ENCODE measurements at regions not wholly inside any gene's neighbourhood (a gene's known extent, or its start where the extent isn't known, plus 50 kb on each side); places are given as distances from the start of the nearest gene placed in this dataset.
"Not testable (repeated sequence)": the region's sequence is repeated elsewhere in the genome, so short reads cannot be mapped to it uniquely, and the experiment has no call there.

DNA sequence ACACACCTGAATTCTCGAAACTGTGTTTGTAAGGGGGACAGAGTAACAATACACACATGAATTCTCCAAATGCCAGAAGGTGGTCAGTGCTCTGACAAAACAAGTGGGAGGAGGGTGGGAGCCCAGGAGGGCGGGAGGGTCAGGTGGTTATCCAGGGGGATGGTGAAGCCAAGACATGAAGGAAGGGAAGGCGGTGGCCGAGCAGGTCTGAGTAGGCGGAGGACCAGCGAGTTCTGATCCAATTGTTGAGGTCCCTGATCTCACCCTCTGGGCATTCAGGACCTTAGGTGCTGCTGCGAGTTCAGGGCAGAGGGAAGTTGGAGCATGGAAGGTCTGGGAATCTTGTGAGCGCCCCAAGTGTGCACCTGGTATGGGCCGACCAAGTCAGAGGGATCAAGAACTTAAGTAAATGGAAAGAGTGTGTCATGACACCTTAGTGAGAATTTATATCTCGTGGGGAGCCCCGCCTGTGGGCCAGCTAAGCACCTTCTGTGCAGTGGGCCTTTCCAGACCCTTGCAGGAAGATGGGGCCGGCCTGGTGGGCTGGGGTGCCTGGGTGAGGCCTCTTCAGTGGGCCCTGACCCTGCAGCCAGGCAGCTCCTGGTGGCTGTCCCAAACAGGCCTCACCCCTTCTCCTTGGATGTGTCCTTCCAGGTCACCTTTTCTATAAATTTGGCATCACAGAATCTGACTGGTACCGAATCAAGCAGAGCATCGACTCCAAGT, 86.1 kb downstream of the NPIPB11 start:
- CTCF ChIA-PET: no interaction called here
- H3K4me1 ChIP-seq (ENCODE audit: control insufficient read depth in 2 of 2, insufficient read depth in 2 of 2, low read length in 2 of 2): no peaks in the 10 kb centered on the region
- H3K27me3 ChIP-seq (ENCODE audit: control insufficient read depth in 2 of 2, insufficient read depth in 2 of 2, low read length in 2 of 2): no peaks in the 10 kb centered on the region
- H3K36me3 Mint-ChIP-seq: no peaks in the 10 kb centered on the region
- DNase-seq (no peak), ATAC-seq (no peak)
- peaks cover 0 to 16% (median 7%) of the 10 kb centered on the region in 7 donors for H3K4me1 Mint-ChIP-seq
- no peak overlapping the region for H3K27ac ChIP-seq (ENCODE audit: low read depth, low read length)
- no peaks in the 10 kb centered on the region for H3K36me3 ChIP-seq (ENCODE audit: control insufficient read depth in 2 of 3, insufficient read depth in 3 of 3, low read length in 3 of 3)
- no peak overlapping the region for H3K4me3 ChIP-seq (ENCODE audit: low read length)
- POLR2A ChIA-PET: no interaction called here
- H3K9me3 Mint-ChIP-seq: no peaks in the 10 kb centered on the region
- no peaks in the 10 kb centered on the region for H3K9me3 ChIP-seq (ENCODE audit: control insufficient read depth in 2 of 3, low read length in 3 of 3)
- intact Hi-C loops (cut with micrococcal nuclease): no loop called here
- peak overlapping the region in 1 of 9 donors; percentile 68 for H3K27ac Mint-ChIP-seq
- H3K27me3 Mint-ChIP-seq: no peaks in the 10 kb centered on the region
- H3K4me3 Mint-ChIP-seq: no peak overlapping the region

DNA sequence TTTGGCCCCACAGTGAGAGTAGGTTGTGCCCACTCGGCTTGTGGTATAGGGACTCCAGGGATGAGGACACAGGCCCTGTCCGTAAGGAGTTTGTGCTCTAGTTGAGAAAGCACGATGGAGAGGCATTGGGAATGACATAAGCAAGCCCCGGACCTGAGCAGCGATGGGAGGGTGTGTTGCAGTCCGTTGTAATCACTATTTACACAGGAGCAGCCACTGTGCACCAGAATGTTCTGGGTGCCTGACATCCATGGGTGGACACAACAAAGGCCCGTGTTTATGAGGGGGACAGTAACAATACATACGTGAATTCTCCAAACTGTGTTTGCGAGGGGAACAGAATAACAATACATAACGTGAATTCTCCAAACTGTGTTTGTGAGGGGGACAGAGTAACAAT, 86.8 kb downstream of the NPIPB11 start:
- no peak overlapping the region for H3K4me3 Mint-ChIP-seq
- intact Hi-C loops (cut with micrococcal nuclease): no loop called here
- CTCF ChIA-PET: no interaction called here
- H3K27ac Mint-ChIP-seq: peak overlapping the region in 1 of 9 donors; percentile 9
- no peaks in the 10 kb centered on the region for H3K27me3 Mint-ChIP-seq
- no peak for ATAC-seq
- Histone ChIP-seq H3K4me1 (ENCODE audit: control insufficient read depth in 2 of 2, insufficient read depth in 2 of 2, low read length in 2 of 2) (no peaks in the 10 kb centered on the region), H3K4me3 (ENCODE audit: low read length) (no peak overlapping the region), H3K27me3 (ENCODE audit: control insufficient read depth in 2 of 2, insufficient read depth in 2 of 2, low read length in 2 of 2) (no peaks in the 10 kb centered on the region), H3K27ac (ENCODE audit: low read depth, low read length) (no peak overlapping the region), H3K36me3 (ENCODE audit: control insufficient read depth in 2 of 3, insufficient read depth in 3 of 3, low read length in 3 of 3) (no peaks in the 10 kb centered on the region), H3K9me3 (ENCODE audit: control insufficient read depth in 2 of 3, low read length in 3 of 3) (no peaks in the 10 kb centered on the region)
- POLR2A ChIA-PET: no interaction called here
- H3K4me1 Mint-ChIP-seq: peaks cover 0 to 16% (median 7%) of the 10 kb centered on the region in 7 donors
- no peaks in the 10 kb centered on the region for H3K36me3 Mint-ChIP-seq
- DNase-seq: no peak
- H3K9me3 Mint-ChIP-seq: no peaks in the 10 kb centered on the region

- POLR2A ChIA-PET; H3K4me3 Mint-ChIP-seq; H3K9me3 ChIP-seq (ENCODE audit: control insufficient read depth in 2 of 3, low read length in 3 of 3); H3K36me3 ChIP-seq (ENCODE audit: control insufficient read depth in 2 of 3, insufficient read depth in 3 of 3, low read length in 3 of 3); H3K4me1 ChIP-seq (ENCODE audit: control insufficient read depth in 2 of 2, insufficient read depth in 2 of 2, low read length in 2 of 2); DNase-seq; intact Hi-C loops (cut with micrococcal nuclease); CTCF ChIA-PET; H3K27me3 ChIP-seq (ENCODE audit: control insufficient read depth in 2 of 2, insufficient read depth in 2 of 2, low read length in 2 of 2); H3K36me3 Mint-ChIP-seq; H3K9me3 Mint-ChIP-seq; H3K27ac ChIP-seq (ENCODE audit: low read depth, low read length); H3K4me3 ChIP-seq (ENCODE audit: low read length); H3K27me3 Mint-ChIP-seq: not testable (repeated sequence)
- peak; percentile 89 for ATAC-seq
- Mint-ChIP-seq H3K27ac (peak overlapping the region in 3 of 9 donors; percentile 16 to 74 (median 58)), H3K4me1 (peaks cover 0 to 10% (median 4%) of the 10 kb centered on the region in 7 donors)
These were observed 87.9 kb downstream of the NPIPB11 start for GRCh38 chr16:29318561-29318968.

- intact Hi-C loops (cut with micrococcal nuclease): no loop called here
- ATAC-seq (no peak), DNase-seq (no peak)
- Histone ChIP-seq H3K27me3 (ENCODE audit: control insufficient read depth in 2 of 2, insufficient read depth in 2 of 2, low read length in 2 of 2) (no peaks in the 10 kb centered on the region), H3K4me1 (ENCODE audit: control insufficient read depth in 2 of 2, insufficient read depth in 2 of 2, low read length in 2 of 2) (no peaks in the 10 kb centered on the region), H3K36me3 (ENCODE audit: control insufficient read depth in 2 of 3, insufficient read depth in 3 of 3, low read length in 3 of 3) (no peaks in the 10 kb centered on the region), H3K27ac (ENCODE audit: low read depth, low read length) (no peak overlapping the region), H3K4me3 (ENCODE audit: low read length) (no peak overlapping the region), H3K9me3 (ENCODE audit: control insufficient read depth in 2 of 3, low read length in 3 of 3) (no peaks in the 10 kb centered on the region)
- Mint-ChIP-seq H3K27ac (peak overlapping the region in 1 of 9 donors; percentile 74), H3K9me3 (no peaks in the 10 kb centered on the region), H3K4me3 (no peak overlapping the region), H3K4me1 (peaks cover 0 to 8% (median 4%) of the 10 kb centered on the region in 7 donors), H3K27me3 (no peaks in the 10 kb centered on the region), H3K36me3 (no peaks in the 10 kb centered on the region)
- POLR2A ChIA-PET: no interaction called here
- CTCF ChIA-PET: no interaction called here
These were observed 88.5 kb downstream of the NPIPB11 start for GRCh38 chr16:29318037-29318436.

DNA sequence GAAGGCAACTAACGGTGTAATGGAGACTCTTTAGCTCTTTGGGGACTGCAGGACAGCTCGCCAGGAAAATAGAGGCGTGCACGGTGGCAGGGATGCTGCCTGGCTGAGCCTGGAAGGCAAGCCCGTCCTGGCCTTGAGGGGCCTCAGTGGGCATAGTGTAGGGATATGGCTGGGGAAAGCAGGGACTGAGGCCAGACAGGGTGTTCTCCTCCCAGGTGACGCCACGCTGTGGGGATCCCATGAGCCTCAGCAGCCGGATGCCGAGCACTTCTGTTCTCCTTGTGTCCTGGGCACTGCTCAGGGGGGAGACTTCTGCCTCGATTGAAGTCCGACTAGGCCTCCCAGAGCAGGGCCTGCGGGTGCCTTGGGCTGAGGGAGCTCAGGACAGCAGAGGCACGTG, 89.2 kb downstream of the NPIPB11 start:
- no peak overlapping the region for H3K27ac ChIP-seq (ENCODE audit: low read depth, low read length)
- peaks cover 0 to 4% (median 0%) of the 10 kb centered on the region in 5 donors for H3K36me3 Mint-ChIP-seq
- ChIA-PET POLR2A (no interaction called here), CTCF (no interaction called here)
- ATAC-seq (no peak), DNase-seq (no peak)
- H3K4me1 ChIP-seq (ENCODE audit: control insufficient read depth in 2 of 2, insufficient read depth in 2 of 2, low read length in 2 of 2): no peaks in the 10 kb centered on the region
- no peak overlapping the region for H3K27ac Mint-ChIP-seq
- peaks cover 0 to 8% (median 3%) of the 10 kb centered on the region in 7 donors for H3K4me1 Mint-ChIP-seq
- no peaks in the 10 kb centered on the region for H3K9me3 ChIP-seq (ENCODE audit: control insufficient read depth in 2 of 3, low read length in 3 of 3)
- no peaks in the 10 kb centered on the region for H3K9me3 Mint-ChIP-seq
- no peak overlapping the region for H3K4me3 Mint-ChIP-seq
- H3K36me3 ChIP-seq (ENCODE audit: control insufficient read depth in 2 of 3, insufficient read depth in 3 of 3, low read length in 3 of 3): no peaks in the 10 kb centered on the region
- no peak overlapping the region for H3K4me3 ChIP-seq (ENCODE audit: low read length)
- intact Hi-C loops (cut with micrococcal nuclease): no loop called here
- no peaks in the 10 kb centered on the region for H3K27me3 Mint-ChIP-seq
- H3K27me3 ChIP-seq (ENCODE audit: control insufficient read depth in 2 of 2, insufficient read depth in 2 of 2, low read length in 2 of 2): no peaks in the 10 kb centered on the region

DNA sequence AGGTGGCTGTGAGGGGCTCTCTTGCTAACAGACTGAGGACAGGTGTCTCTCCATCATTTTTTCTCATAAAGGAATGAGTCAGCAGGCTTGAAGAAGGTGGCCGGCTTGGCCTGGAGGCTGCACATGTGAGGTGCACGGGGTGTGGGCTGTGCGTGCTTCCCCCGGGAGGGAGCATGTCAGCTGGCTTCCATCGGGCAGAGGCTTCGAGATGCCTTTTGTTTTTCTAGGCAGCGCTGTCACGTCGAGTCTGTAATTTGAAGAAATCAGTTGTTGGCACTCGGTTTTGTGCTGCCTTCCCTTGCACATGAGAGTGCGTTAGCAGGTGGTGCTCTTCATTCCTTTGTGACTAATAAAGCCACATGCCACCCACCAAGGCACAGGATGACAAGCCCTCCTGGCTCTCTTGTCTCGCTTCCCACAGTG, 89.7 kb downstream of the NPIPB11 start:
- POLR2A ChIA-PET: no interaction called here
- Mint-ChIP-seq H3K27me3 (no peaks in the 10 kb centered on the region), H3K9me3 (no peaks in the 10 kb centered on the region), H3K4me1 (peaks cover 0 to 8% (median 3%) of the 10 kb centered on the region in 7 donors), H3K36me3 (peaks cover 0 to 4% (median 0%) of the 10 kb centered on the region in 5 donors), H3K27ac (peak overlapping the region in 1 of 9 donors; percentile 8), H3K4me3 (no peak overlapping the region)
- Histone ChIP-seq H3K36me3 (ENCODE audit: control insufficient read depth in 2 of 3, insufficient read depth in 3 of 3, low read length in 3 of 3) (no peaks in the 10 kb centered on the region), H3K4me1 (ENCODE audit: control insufficient read depth in 2 of 2, insufficient read depth in 2 of 2, low read length in 2 of 2) (no peaks in the 10 kb centered on the region), H3K27ac (ENCODE audit: low read depth, low read length) (no peak overlapping the region), H3K9me3 (ENCODE audit: control insufficient read depth in 2 of 3, low read length in 3 of 3) (no peaks in the 10 kb centered on the region), H3K4me3 (ENCODE audit: low read length) (no peak overlapping the region), H3K27me3 (ENCODE audit: control insufficient read depth in 2 of 2, insufficient read depth in 2 of 2, low read length in 2 of 2) (no peaks in the 10 kb centered on the region)
- CTCF ChIA-PET: no interaction called here
- intact Hi-C loops (cut with micrococcal nuclease): no loop called here
- DNase-seq: no peak
- no peak for ATAC-seq

DNA sequence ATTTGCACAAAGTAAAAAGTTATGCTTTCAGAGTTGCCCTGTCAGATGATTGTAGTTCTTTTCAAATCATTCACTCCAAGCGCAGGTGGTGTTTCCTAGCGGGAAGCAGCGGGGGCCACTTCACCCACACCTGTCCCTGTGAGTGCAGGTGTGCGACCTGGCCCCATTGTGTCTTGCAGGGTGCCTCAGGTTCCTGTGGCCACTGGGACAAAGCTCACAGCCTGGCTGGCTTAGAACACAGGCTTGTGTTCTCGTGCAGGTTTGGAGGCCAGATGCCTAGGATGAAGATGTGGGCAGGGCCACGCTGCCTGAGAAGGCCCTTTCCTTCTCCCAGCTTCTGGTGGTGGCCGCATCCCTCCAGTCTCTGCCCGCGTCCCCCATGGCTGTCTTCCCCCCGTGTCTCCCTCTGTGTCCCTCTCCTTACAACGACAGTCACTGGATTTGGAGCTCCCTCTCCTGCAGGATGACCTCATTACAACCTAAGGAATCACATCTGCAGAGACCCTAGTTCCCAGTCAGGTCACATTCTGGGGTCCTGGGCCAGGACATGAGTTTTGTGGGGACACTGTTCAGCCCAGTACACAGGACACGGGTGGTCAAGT, 90.5 kb downstream of the NPIPB11 start:
- Histone ChIP-seq H3K4me1 (ENCODE audit: control insufficient read depth in 2 of 2, insufficient read depth in 2 of 2, low read length in 2 of 2) (no peaks in the 10 kb centered on the region), H3K36me3 (ENCODE audit: control insufficient read depth in 2 of 3, insufficient read depth in 3 of 3, low read length in 3 of 3) (no peaks in the 10 kb centered on the region), H3K4me3 (ENCODE audit: low read length) (no peak overlapping the region), H3K27ac (ENCODE audit: low read depth, low read length) (no peak overlapping the region), H3K9me3 (ENCODE audit: control insufficient read depth in 2 of 3, low read length in 3 of 3) (no peaks in the 10 kb centered on the region), H3K27me3 (ENCODE audit: control insufficient read depth in 2 of 2, insufficient read depth in 2 of 2, low read length in 2 of 2) (no peaks in the 10 kb centered on the region)
- Mint-ChIP-seq H3K27ac (peak overlapping the region in 1 of 9 donors; percentile 8), H3K9me3 (no peaks in the 10 kb centered on the region), H3K27me3 (no peaks in the 10 kb centered on the region), H3K4me3 (no peak overlapping the region), H3K4me1 (peaks cover 0 to 8% (median 3%) of the 10 kb centered on the region in 7 donors), H3K36me3 (peaks cover 0 to 4% (median 0%) of the 10 kb centered on the region in 5 donors)
- DNase-seq: no peak
- ChIA-PET CTCF (interaction anchor here (0.9 kb wide), 1 partner anchor 192 kb away, joined by 3 read pairs; no protein-coding TSS in a partner anchor), POLR2A (no interaction called here)
- intact Hi-C loops (cut with micrococcal nuclease): no loop called here
- no peak for ATAC-seq

Measured in naive thymus-derived CD4-positive, alpha-beta T cell (primary cell).